ENCODE measurements at regions not wholly inside any gene's neighbourhood (a gene's known extent, or its start where the extent isn't known, plus 50 kb on each side); places are given as distances from the start of the nearest gene placed in this dataset.
"Not testable (repeated sequence)": the region's sequence is repeated elsewhere in the genome, so short reads cannot be mapped to it uniquely, and the experiment has no call there.

DNA sequence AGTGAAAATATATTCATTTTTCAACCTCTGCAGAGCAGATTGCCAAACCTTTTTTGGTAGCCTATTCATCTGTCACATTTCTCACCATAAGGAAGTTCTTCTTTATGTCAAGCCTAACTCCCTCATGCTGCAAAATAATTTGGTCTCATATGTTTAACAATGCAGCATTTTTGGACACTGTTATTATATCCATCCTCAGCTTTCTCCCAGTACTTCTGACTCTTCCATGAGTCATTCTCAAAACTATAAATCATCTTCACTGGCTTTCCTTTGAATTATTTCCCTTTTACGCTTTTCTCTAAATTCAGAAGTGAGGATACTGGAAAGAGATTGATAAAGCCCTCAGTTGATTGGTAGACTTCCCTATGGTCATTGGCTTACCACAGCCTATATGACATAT is 192.2 kb downstream of the TPBG start:
- ATAC-seq (no peak), DNase-seq (no peak)
- TF ChIP-seq POLR2A (IDR thresholded peaks at IDR 0.05), result no peak
- TF ChIP-seq, protein P1, sequence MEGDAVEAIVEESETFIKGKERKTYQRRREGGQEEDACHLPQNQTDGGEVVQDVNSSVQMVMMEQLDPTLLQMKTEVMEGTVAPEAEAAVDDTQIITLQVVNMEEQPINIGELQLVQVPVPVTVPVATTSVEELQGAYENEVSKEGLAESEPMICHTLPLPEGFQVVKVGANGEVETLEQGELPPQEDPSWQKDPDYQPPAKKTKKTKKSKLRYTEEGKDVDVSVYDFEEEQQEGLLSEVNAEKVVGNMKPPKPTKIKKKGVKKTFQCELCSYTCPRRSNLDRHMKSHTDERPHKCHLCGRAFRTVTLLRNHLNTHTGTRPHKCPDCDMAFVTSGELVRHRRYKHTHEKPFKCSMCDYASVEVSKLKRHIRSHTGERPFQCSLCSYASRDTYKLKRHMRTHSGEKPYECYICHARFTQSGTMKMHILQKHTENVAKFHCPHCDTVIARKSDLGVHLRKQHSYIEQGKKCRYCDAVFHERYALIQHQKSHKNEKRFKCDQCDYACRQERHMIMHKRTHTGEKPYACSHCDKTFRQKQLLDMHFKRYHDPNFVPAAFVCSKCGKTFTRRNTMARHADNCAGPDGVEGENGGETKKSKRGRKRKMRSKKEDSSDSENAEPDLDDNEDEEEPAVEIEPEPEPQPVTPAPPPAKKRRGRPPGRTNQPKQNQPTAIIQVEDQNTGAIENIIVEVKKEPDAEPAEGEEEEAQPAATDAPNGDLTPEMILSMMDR (IDR thresholded peaks at IDR 0.05), result no peak
- 52% methylated on average over 1 of the region's 1 CpG for WGBS (ENCODE audit: insufficient coverage, low coverage, low lambda C conversion rate, missing lambda C conversion rate)
- H3K36me3 ChIP-seq, result no peaks in the 10 kb centered on the region
- intact Hi-C loops (cut with DNase I), result no loop called here
- H3K4me3 ChIP-seq, result no peak overlapping the region
- no peaks in the 10 kb centered on the region for H3K9me3 ChIP-seq
- no peak overlapping the region for H3K27ac ChIP-seq
- H3K4me1 ChIP-seq, result no peaks in the 10 kb centered on the region
- no peaks in the 10 kb centered on the region for H3K27me3 ChIP-seq

DNA sequence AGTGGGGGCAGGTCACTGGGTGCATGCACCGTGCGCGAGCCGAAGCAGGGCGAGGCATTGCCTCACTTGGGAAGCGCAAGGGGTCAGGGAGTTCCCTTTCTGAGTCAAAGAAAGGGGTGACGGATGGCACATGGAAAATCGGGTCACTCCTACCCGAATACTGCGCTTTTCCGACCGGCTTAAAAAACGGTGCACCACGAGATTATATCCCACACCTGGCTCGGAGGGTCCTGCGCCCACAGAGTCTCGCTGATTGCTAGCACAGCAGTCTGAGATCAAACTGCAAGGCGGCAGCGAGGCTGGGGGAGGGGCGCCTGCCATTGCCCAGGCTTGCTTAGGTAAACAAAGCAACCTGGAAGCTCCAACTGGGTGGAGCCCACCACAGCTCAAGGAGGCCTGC is 194.9 kb downstream of the TPBG start:
- 60% methylated on average over 1 of the region's 20 CpGs for WGBS (ENCODE audit: insufficient coverage, low coverage, low lambda C conversion rate, missing lambda C conversion rate)
- H3K27me3 ChIP-seq; ATAC-seq; H3K36me3 ChIP-seq; H3K9me3 ChIP-seq; DNase-seq; H3K27ac ChIP-seq; H3K4me3 ChIP-seq; H3K4me1 ChIP-seq; intact Hi-C loops (cut with DNase I): not testable (repeated sequence)

DNA sequence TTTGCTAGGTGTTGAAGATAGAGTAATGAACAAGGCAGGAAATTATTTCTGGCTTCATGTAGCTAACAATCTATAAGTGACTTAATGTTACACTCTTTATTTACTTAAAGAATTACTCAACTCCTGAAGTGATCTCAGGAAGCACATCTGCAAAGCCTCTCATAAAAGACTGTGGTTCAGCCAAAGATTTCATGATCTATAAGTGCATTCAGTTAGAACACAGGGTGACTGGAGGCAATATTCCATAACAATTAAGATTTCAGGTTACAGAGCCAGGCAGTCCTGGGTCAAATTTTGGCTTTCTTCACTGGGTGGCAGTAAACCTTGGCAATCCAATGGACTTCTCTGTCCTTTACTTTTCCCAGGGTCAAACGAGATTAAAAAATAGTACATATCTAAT is 204.0 kb downstream of the TPBG start:
- no peak overlapping the region for H3K27ac ChIP-seq
- TF ChIP-seq, protein P1 (IDR thresholded peaks at IDR 0.05), result no peak
- TF ChIP-seq POLR2A (IDR thresholded peaks at IDR 0.05), result no peak
- H3K27me3 ChIP-seq, result no peaks in the 10 kb centered on the region
- H3K4me1 ChIP-seq, result no peaks in the 10 kb centered on the region
- no peak for DNase-seq
- ATAC-seq, result no peak
- no peaks in the 10 kb centered on the region for H3K9me3 ChIP-seq
- WGBS (ENCODE audit: insufficient coverage, low coverage, low lambda C conversion rate, missing lambda C conversion rate), result 18% methylated on average over 1 of the region's 1 CpG
- no peaks in the 10 kb centered on the region for H3K36me3 ChIP-seq
- H3K4me3 ChIP-seq, result no peak overlapping the region
- intact Hi-C loops (cut with DNase I), result no loop called here

DNA sequence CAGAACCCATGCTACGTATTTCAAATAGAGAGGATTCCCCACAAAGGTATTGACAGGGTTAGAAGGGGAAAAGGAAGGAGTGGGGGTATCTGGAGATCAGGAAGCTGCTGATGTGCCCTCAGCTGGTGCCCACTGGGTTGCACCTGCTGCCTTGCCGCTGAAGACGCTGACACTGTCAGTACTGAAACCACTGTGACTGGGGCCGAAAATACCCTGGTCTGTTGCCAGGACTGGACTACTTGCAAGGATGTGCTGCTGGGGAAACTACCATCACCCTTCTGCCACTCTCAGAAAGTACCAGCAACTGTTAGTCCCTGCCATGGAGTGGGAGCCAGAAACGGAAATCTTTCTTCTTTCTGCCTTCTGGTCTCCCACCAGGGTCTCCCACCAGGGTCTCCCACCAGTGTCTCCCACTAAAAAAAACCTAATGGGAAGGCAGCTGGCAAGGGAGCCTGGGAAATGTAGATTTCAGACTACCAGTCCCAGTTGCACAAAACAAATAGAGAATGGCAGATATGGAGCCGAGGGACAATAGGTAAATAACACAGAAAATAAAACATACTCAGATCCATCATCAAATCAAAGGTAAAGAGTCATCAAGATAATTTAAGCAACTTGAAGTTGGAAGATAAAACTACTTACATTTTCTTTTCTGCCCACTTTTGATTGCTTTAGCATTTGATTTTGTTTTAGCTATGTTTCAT is 204.8 kb downstream of the TPBG start:
- DNase-seq, result no peak
- no peaks in the 10 kb centered on the region for H3K4me1 ChIP-seq
- no peaks in the 10 kb centered on the region for H3K27me3 ChIP-seq
- H3K4me3 ChIP-seq, result no peak overlapping the region
- 29% methylated on average over 3 of the region's 6 CpGs for WGBS (ENCODE audit: insufficient coverage, low coverage, low lambda C conversion rate, missing lambda C conversion rate)
- H3K27ac ChIP-seq, result no peak overlapping the region
- H3K9me3 ChIP-seq, result no peaks in the 10 kb centered on the region
- ATAC-seq, result no peak
- H3K36me3 ChIP-seq, result no peaks in the 10 kb centered on the region
- TF ChIP-seq POLR2A (IDR thresholded peaks at IDR 0.05), result no peak
- TF ChIP-seq, protein P1 (IDR thresholded peaks at IDR 0.05), result no peak
- intact Hi-C loops (cut with DNase I), result no loop called here

DNA sequence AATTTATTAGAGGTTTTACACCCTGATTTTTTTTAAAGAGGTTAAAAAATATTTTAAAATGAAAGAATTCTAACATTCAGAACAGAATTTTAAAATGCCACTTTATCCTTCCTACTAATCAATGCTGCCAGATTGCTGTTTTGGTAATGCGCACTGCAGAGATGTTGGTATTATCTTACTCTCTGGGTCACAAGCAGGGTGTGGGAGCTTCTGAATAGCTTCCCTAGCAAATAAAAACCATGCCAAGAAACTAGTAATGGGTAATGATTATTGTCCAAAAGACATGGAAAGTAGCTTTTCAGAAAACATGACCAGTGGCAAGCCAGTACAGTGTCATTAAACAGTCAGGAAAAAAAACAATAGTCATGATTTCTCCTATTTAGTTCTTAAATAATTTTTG is 205.4 kb downstream of the TPBG start:
- 80% methylated on average over 1 of the region's 1 CpG for WGBS (ENCODE audit: insufficient coverage, low coverage, low lambda C conversion rate, missing lambda C conversion rate)
- intact Hi-C loops (cut with DNase I), result no loop called here
- no peaks in the 10 kb centered on the region for H3K4me1 ChIP-seq

More for the DNA sequence above, 205.4 kb downstream of the TPBG start:
- no peak for ATAC-seq
- Histone ChIP-seq H3K36me3 (no peaks in the 10 kb centered on the region), H3K9me3 (no peaks in the 10 kb centered on the region), H3K4me3 (no peak overlapping the region), H3K27ac (no peak overlapping the region), H3K27me3 (no peaks in the 10 kb centered on the region)
- DNase-seq, result no peak
- TF ChIP-seq, protein P1 (IDR thresholded peaks at IDR 0.05), result no peak
- no peak for TF ChIP-seq POLR2A (IDR thresholded peaks at IDR 0.05)

Data from right lobe of liver (tissue), 6 donors.